Ovary (tissue), 7 donors: ENCODE measurements at regions not wholly inside any gene's neighbourhood (a gene's known extent, or its start where the extent isn't known, plus 50 kb on each side); places are given as distances from the start of the nearest gene placed in this dataset. TPM values are rescaled to one million over a fixed set of nuclear protein-coding genes. Genes with fewer than 3 reads are reported as not detected.
A peak's percentile ranks its signal among the peaks of the same experiment; 100 is the strongest.

Source experiments
- DNase-seq, 5 donors: peaks; one replicate each; pipeline ENCODE4 v3.0.0-alpha.2; 2019 to 2020
- H3K27ac ChIP-seq, 2 donors: fragments of 200-600 bp; one replicate each; pipeline versions ENCODE4 v1.5.1 to v1.8.0; 2019 to 2022
- H3K27me3 ChIP-seq: fragments of 200-600 bp; one replicate; pipeline ENCODE4 v1.8.0; 2022
- H3K36me3 ChIP-seq: fragments of 200-600 bp; sonication (generic); one replicate; pipeline ENCODE4 v1.5.1; 2019
- H3K4me1 ChIP-seq: one replicate; pipeline ENCODE4 v1.8.1; 2013; ENCODE audit warnings: mild to moderate bottlenecking, moderate library complexity; ENCODE audit not compliant: insufficient read depth
- H3K4me3 ChIP-seq: fragments of 200-600 bp; sonication (generic); one replicate; pipeline ENCODE4 v1.5.1; 2017
- H3K9me3 ChIP-seq, 2 donors: fragments of 200-600 bp in 1 of 2; sonication (generic) in 1 of 2; one replicate each; pipeline versions ENCODE4 v1.5.1 to v1.8.1; 2013 to 2019; ENCODE audit warnings: mild to moderate bottlenecking in 1 of 2, moderate library complexity in 1 of 2
- CTCF ChIP-seq, 3 donors: fragments of 450-650 bp in 2 of 3; fragments of 200-600 bp in 1 of 3; IDR thresholded peaks; one replicate each; pipeline versions ENCODE4 v1.5.1 to v1.8.0; 2016 to 2022; ENCODE audit warnings: antibody characterized with exemption in 3 of 3, mild to moderate bottlenecking in 1 of 3
- EP300 ChIP-seq: sonication (generic); formaldehyde crosslinking; IDR thresholded peaks from one replicate; pipeline ENCODE4 v1.6.1; 2017; ENCODE audit warnings: antibody characterized with exemption
- POLR2A ChIP-seq: fragments of 450-650 bp; IDR thresholded peaks from one replicate; pipeline ENCODE4 v1.6.1; 2017; ENCODE audit warnings: antibody characterized with exemption, mild to moderate bottlenecking, moderate library complexity
- WGBS, 3 donors: extraction: QIAGEN DNeasy Blood & Tissue Kit in 1 of 3; methylation state at CpG; one replicate each; pipeline versions ENCODE4 v1.1.5 to v1.1.7; 2013 to 2017; 5-methylcytosine and 5-hydroxymethylcytosine counted together
- intact Hi-C, 4 donors: fragments of 100-400 bp; cut with DNase I; formaldehyde crosslinking; loops; one replicate each; pipeline versions ENCODE4 v1.11.0 to v1.15.1; 2022 to 2023
- small RNA-seq: library from RNA; depleted of rRNA; stranded (forward); fragments of <200 nt; gene quantifications from one replicate; pipeline ENCODE3, GENCODE V24; 2016
- donor health status: DM: no; HTN: no; CAD: no; lungs with moderate emphysema.
- donor health status: DM: no; HTN: no; CAD: no.
- donor health status: Bipolar disorder and iron deficiency.
- donor health status: DM: no; HTN: no; CAD: no.
- donor health status: DM: yes; HTN: yes; CAD: no.

- DNase-seq = no peak
- intact Hi-C loops = no loop called here
- TF ChIP-seq CTCF (IDR thresholded peaks at IDR 0.05) (no peak), POLR2A (no peak), EP300 (no peak)
- Histone ChIP-seq H3K27ac (peak overlapping the region in 1 of 2 donors; percentile 38), H3K4me1 (no peaks in the 10 kb centered on the region), H3K27me3 (no peaks in the 10 kb centered on the region), H3K36me3 (no peaks in the 10 kb centered on the region), H3K9me3 (no peaks in the 10 kb centered on the region), H3K4me3 (no peak overlapping the region)
- 70 to 91% (median 85%) methylated on average over 2 of the region's 2 CpGs for WGBS, 3 donors
Measured at GRCh38 chr11:15913261-15913660, 443.1 kb downstream of the SOX6 start.

Small RNA genes in the stretch of these regions (small RNA-seq; reads per million reads assigned to genes)
- not detected for gene RF00324
